Upper lobe of left lung (tissue), 4 donors: ENCODE measurements at regions not wholly inside any gene's neighbourhood (a gene's known extent, or its start where the extent isn't known, plus 50 kb on each side); places are given as distances from the start of the nearest gene placed in this dataset.

ENCODE experiments used
- EP300 ChIP-seq, 4 donors: sonication (generic); formaldehyde crosslinking; IDR thresholded peaks; one replicate each; pipeline ENCODE4 v1.5.1; 2017; ENCODE audit warnings: antibody characterized with exemption in 4 of 4, control low read depth in 2 of 4
- TF ChIP-seq, protein P1 (sequence below), 6 experiments: fragments of 450-650 bp in 4 of 6; fragments of 200-600 bp in 2 of 6; sonication (generic) in 2 of 6; IDR thresholded peaks; one replicate each; pipeline ENCODE4 v1.5.1; 2016 to 2019; ENCODE audit warnings: antibody characterized with exemption in 6 of 6

DNA sequence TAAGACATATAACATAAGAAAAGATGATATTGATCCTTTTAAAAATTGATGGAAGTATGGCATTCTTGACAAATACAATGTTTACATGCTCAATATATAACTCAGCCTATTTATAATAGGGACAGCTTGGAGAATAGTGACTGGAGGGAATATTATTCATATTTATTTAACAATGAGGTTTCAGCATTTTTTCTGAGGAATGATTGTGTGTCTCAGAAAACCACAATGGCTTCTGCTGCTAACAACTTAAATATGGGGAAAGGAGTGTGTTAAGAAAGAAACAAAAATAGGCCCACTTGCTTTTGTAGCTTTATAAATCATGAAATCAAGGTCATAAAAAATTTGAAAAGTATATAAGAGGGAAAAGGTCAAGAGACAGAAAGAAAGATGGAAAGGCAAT is 163.2 kb upstream of the TBX18 start:
- TF ChIP-seq, protein P1, sequence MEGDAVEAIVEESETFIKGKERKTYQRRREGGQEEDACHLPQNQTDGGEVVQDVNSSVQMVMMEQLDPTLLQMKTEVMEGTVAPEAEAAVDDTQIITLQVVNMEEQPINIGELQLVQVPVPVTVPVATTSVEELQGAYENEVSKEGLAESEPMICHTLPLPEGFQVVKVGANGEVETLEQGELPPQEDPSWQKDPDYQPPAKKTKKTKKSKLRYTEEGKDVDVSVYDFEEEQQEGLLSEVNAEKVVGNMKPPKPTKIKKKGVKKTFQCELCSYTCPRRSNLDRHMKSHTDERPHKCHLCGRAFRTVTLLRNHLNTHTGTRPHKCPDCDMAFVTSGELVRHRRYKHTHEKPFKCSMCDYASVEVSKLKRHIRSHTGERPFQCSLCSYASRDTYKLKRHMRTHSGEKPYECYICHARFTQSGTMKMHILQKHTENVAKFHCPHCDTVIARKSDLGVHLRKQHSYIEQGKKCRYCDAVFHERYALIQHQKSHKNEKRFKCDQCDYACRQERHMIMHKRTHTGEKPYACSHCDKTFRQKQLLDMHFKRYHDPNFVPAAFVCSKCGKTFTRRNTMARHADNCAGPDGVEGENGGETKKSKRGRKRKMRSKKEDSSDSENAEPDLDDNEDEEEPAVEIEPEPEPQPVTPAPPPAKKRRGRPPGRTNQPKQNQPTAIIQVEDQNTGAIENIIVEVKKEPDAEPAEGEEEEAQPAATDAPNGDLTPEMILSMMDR (IDR thresholded peaks at IDR 0.05) = no peak
- no peak for TF ChIP-seq EP300 (IDR thresholded peaks at IDR 0.05)
